ENCODE measurements at regions not wholly inside any gene's neighbourhood (a gene's known extent, or its start where the extent isn't known, plus 50 kb on each side); places are given as distances from the start of the nearest gene placed in this dataset.

DNA sequence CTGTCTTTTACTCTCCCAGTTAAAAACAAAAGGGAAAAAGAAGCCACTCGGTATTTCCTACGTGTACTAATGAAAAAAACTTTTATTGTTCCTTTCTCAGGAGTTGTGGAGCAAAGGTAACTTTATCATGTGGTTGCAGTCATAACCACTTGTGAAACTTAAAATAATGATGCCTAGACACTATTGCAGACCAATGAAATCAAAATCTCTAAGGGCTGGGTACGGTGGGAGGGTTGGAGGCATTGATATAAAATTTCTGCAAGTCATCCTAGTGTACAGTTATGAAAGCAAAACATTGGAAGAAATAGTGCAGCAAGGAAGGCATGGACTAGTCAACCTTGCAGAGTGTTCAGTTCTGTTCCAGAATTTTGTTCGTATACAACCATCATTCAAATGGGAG is 808.8 kb downstream of the TUSC7 start:
- WGBS (ENCODE audit: extremely low coverage, insufficient coverage, low lambda C conversion rate), result no CpG with 5 or more reads among the region's 4 CpGs
- no peak overlapping the region for H3K18ac ChIP-seq (ENCODE audit: low read length)

DNA sequence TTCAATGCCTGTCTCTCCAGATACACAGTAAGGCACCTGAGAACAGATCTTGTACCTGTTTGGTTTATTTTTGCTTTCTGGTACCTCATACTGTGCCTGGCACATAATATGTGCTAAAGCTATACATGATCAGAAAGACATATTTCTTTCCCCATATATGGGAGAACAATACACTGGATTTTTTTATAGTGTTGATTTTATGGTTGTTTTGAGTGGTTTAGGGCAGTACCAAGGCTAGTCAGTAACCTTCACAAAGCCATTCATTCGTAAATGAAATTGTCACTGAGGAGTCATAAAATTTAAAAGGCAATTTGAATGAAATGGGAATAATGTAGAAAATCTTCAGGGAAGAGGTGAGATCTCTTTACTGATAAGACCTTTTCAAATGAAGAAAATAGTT is 810.2 kb downstream of the TUSC7 start:
- no peak overlapping the region for H4K5ac ChIP-seq (ENCODE audit: low read length)
- H3K56ac ChIP-seq (ENCODE audit: low read length), result no peak overlapping the region
- H2BK15ac ChIP-seq (replicated peaks; ENCODE audit: low read depth), result no peak overlapping the region
- no CpG with 5 or more reads among the region's 1 CpG for WGBS (ENCODE audit: extremely low coverage, insufficient coverage, low lambda C conversion rate)
- H4K8ac ChIP-seq (ENCODE audit: low read depth, low read length), result no peak overlapping the region
- H2BK120ac ChIP-seq (ENCODE audit: low read depth, low read length), result no peak overlapping the region
- H3K23ac ChIP-seq (ENCODE audit: low read length), result no peak overlapping the region
- H3K9ac ChIP-seq (ENCODE audit: low read length), result no peak overlapping the region
- H3K79me2 ChIP-seq (ENCODE audit: control insufficient read depth, insufficient read depth, low read length), result no peaks in the 10 kb centered on the region
- DNase-seq, result no peak
- no peak overlapping the region for H3K4me2 ChIP-seq (ENCODE audit: low read length)
- no peaks in the 10 kb centered on the region for H3K27me3 ChIP-seq (ENCODE audit: insufficient read depth, low read length, poor library complexity)
- no peaks in the 10 kb centered on the region for H3K4me1 ChIP-seq (ENCODE audit: control insufficient read depth, low read depth, low read length)
- H3K4me3 ChIP-seq (ENCODE audit: low read length), result no peak overlapping the region
- H2BK5ac ChIP-seq (ENCODE audit: low read length), result no peak overlapping the region
- H3K27ac ChIP-seq (ENCODE audit: low read depth, low read length), result no peak overlapping the region
- no peak overlapping the region for H2AK5ac ChIP-seq (ENCODE audit: low read length)
- H3K36me3 ChIP-seq (ENCODE audit: control insufficient read depth, insufficient read depth, low read length), result no peaks in the 10 kb centered on the region
- no peak overlapping the region for H3K4ac ChIP-seq (ENCODE audit: low read depth, low read length)
- no peaks in the 10 kb centered on the region for H3K79me1 ChIP-seq (ENCODE audit: low read length)
- no peak overlapping the region for H3K18ac ChIP-seq (ENCODE audit: low read length)

More for the DNA sequence above, 808.8 kb downstream of the TUSC7 start:
- Histone ChIP-seq H3K27ac (ENCODE audit: low read depth, low read length) (no peak overlapping the region), H2BK15ac (replicated peaks; ENCODE audit: low read depth) (no peak overlapping the region), H3K27me3 (ENCODE audit: insufficient read depth, low read length, poor library complexity) (no peaks in the 10 kb centered on the region), H3K23ac (ENCODE audit: low read length) (no peak overlapping the region), H3K4me3 (ENCODE audit: low read length) (no peak overlapping the region), H3K79me2 (ENCODE audit: control insufficient read depth, insufficient read depth, low read length) (no peaks in the 10 kb centered on the region), H3K79me1 (ENCODE audit: low read length) (no peaks in the 10 kb centered on the region), H3K4me1 (ENCODE audit: control insufficient read depth, low read depth, low read length) (no peaks in the 10 kb centered on the region), H3K56ac (ENCODE audit: low read length) (no peak overlapping the region), H3K4me2 (ENCODE audit: low read length) (no peak overlapping the region), H3K4ac (ENCODE audit: low read depth, low read length) (no peak overlapping the region), H2BK5ac (ENCODE audit: low read length) (no peak overlapping the region), H3K9ac (ENCODE audit: low read length) (no peak overlapping the region), H3K36me3 (ENCODE audit: control insufficient read depth, insufficient read depth, low read length) (no peaks in the 10 kb centered on the region), H4K8ac (ENCODE audit: low read depth, low read length) (no peak overlapping the region), H4K5ac (ENCODE audit: low read length) (no peak overlapping the region), H2AK5ac (ENCODE audit: low read length) (no peak overlapping the region), H2BK120ac (ENCODE audit: low read depth, low read length) (no peak overlapping the region)
- no peak for DNase-seq

DNA sequence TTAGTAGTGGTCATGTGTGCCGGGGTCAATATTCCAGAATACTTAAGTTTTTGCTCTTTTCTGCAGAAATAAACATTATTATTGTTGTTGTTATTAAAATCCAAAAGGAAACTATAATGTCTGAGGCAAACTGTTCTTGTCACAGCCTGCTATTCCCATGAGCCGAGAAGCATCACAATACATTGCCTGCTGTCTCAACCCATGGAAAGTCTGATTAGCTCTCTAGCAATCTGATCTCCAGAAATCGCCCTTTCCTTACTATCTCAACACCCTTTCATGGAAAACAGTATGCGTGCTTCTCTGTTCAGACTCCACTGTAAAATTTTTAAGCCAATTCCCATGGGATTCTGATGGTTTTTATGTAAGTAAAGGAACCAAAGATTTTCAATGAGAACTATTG is 811.0 kb downstream of the TUSC7 start:
- Histone ChIP-seq H3K27ac (ENCODE audit: low read depth, low read length) (no peak overlapping the region), H3K9ac (ENCODE audit: low read length) (no peak overlapping the region), H3K27me3 (ENCODE audit: insufficient read depth, low read length, poor library complexity) (no peaks in the 10 kb centered on the region), H3K18ac (ENCODE audit: low read length) (no peak overlapping the region), H3K4me2 (ENCODE audit: low read length) (no peak overlapping the region), H3K56ac (ENCODE audit: low read length) (no peak overlapping the region), H3K4me3 (ENCODE audit: low read length) (no peak overlapping the region), H2BK5ac (ENCODE audit: low read length) (no peak overlapping the region), H3K4ac (ENCODE audit: low read depth, low read length) (no peak overlapping the region), H4K8ac (ENCODE audit: low read depth, low read length) (no peak overlapping the region), H2BK15ac (replicated peaks; ENCODE audit: low read depth) (no peak overlapping the region), H2BK120ac (ENCODE audit: low read depth, low read length) (no peak overlapping the region), H3K79me1 (ENCODE audit: low read length) (no peaks in the 10 kb centered on the region), H3K23ac (ENCODE audit: low read length) (no peak overlapping the region), H2AK5ac (ENCODE audit: low read length) (no peak overlapping the region), H4K5ac (ENCODE audit: low read length) (no peak overlapping the region), H3K36me3 (ENCODE audit: control insufficient read depth, insufficient read depth, low read length) (no peaks in the 10 kb centered on the region), H3K4me1 (ENCODE audit: control insufficient read depth, low read depth, low read length) (no peaks in the 10 kb centered on the region), H3K79me2 (ENCODE audit: control insufficient read depth, insufficient read depth, low read length) (no peaks in the 10 kb centered on the region)
- DNase-seq, result peak; percentile 29
- no CpG with 5 or more reads among the region's 4 CpGs for WGBS (ENCODE audit: extremely low coverage, insufficient coverage, low lambda C conversion rate)

DNA sequence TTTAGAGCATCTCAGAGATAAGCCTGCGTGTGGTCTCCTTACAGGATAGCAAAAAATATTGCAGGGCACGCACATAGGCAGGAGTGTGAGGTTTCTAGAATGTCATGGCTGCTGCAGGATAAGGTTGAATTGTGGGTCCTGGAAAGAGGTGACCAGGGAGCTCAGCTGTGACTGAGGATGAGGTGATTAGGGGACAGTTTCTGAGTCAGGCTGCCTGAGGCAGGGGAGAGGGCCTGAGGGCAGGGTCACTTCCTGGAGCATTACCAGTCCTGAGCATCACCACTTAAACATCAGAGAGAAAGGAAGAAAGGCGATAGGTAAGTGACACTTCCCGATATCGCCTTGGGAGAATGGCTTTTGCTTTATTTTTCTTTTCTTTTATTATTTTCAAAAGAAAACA is 813.8 kb downstream of the TUSC7 start:
- no peak overlapping the region for H3K27ac ChIP-seq (ENCODE audit: low read depth, low read length)
- no peak overlapping the region for H3K18ac ChIP-seq (ENCODE audit: low read length)
- no peaks in the 10 kb centered on the region for H3K36me3 ChIP-seq (ENCODE audit: control insufficient read depth, insufficient read depth, low read length)
- no peak overlapping the region for H2BK15ac ChIP-seq (replicated peaks; ENCODE audit: low read depth)
- H3K4me2 ChIP-seq (ENCODE audit: low read length), result no peak overlapping the region
- no peak overlapping the region for H2AK5ac ChIP-seq (ENCODE audit: low read length)
- no peak overlapping the region for H2BK5ac ChIP-seq (ENCODE audit: low read length)
- H3K56ac ChIP-seq (ENCODE audit: low read length), result no peak overlapping the region
- no peaks in the 10 kb centered on the region for H3K79me2 ChIP-seq (ENCODE audit: control insufficient read depth, insufficient read depth, low read length)
- peak; percentile 55 for DNase-seq
- H4K5ac ChIP-seq (ENCODE audit: low read length), result no peak overlapping the region
- no peaks in the 10 kb centered on the region for H3K4me1 ChIP-seq (ENCODE audit: control insufficient read depth, low read depth, low read length)
- H3K9ac ChIP-seq (ENCODE audit: low read length), result no peak overlapping the region
- H4K8ac ChIP-seq (ENCODE audit: low read depth, low read length), result no peak overlapping the region
- no peak overlapping the region for H3K4me3 ChIP-seq (ENCODE audit: low read length)
- no peak overlapping the region for H3K4ac ChIP-seq (ENCODE audit: low read depth, low read length)
- no peak overlapping the region for H3K23ac ChIP-seq (ENCODE audit: low read length)
- no CpG with 5 or more reads among the region's 5 CpGs for WGBS (ENCODE audit: extremely low coverage, insufficient coverage, low lambda C conversion rate)
- no peak overlapping the region for H2BK120ac ChIP-seq (ENCODE audit: low read depth, low read length)
- H3K27me3 ChIP-seq (ENCODE audit: insufficient read depth, low read length, poor library complexity), result no peaks in the 10 kb centered on the region
- H3K79me1 ChIP-seq (ENCODE audit: low read length), result no peaks in the 10 kb centered on the region

DNA sequence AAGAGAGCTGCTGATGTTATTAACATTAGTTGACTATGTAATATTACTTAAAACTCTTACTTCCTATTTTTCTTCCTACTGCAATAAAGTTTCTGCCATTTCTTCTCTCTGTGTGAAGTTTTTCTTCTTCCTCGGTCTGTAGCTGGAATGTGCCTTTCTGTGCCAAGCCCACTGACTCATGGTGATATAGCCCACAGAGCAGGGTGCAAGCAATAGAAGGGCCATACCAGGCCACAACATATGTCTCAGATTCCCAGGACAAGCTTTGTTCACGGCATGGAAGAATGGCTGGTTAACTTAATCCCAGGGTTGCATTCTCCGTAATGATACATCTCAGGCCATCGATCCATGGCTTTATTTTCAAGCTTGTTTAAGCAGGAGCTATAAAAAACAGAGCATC is 815.3 kb downstream of the TUSC7 start:
- H3K4me2 ChIP-seq (ENCODE audit: low read length), result no peak overlapping the region
- H3K9ac ChIP-seq (ENCODE audit: low read length), result no peak overlapping the region
- no peak overlapping the region for H2AK5ac ChIP-seq (ENCODE audit: low read length)
- H3K79me1 ChIP-seq (ENCODE audit: low read length), result no peaks in the 10 kb centered on the region
- H3K27ac ChIP-seq (ENCODE audit: low read depth, low read length), result no peak overlapping the region
- no peak for DNase-seq
- no peaks in the 10 kb centered on the region for H3K79me2 ChIP-seq (ENCODE audit: control insufficient read depth, insufficient read depth, low read length)
- H3K23ac ChIP-seq (ENCODE audit: low read length), result no peak overlapping the region
- no peak overlapping the region for H3K4ac ChIP-seq (ENCODE audit: low read depth, low read length)
- no peak overlapping the region for H4K8ac ChIP-seq (ENCODE audit: low read depth, low read length)
- H2BK5ac ChIP-seq (ENCODE audit: low read length), result no peak overlapping the region
- H3K18ac ChIP-seq (ENCODE audit: low read length), result no peak overlapping the region
- WGBS (ENCODE audit: extremely low coverage, insufficient coverage, low lambda C conversion rate), result no CpG with 5 or more reads among the region's 4 CpGs
- H4K5ac ChIP-seq (ENCODE audit: low read length), result no peak overlapping the region
- H3K4me3 ChIP-seq (ENCODE audit: low read length), result no peak overlapping the region
- H2BK15ac ChIP-seq (replicated peaks; ENCODE audit: low read depth), result no peak overlapping the region
- no peaks in the 10 kb centered on the region for H3K27me3 ChIP-seq (ENCODE audit: insufficient read depth, low read length, poor library complexity)
- H3K36me3 ChIP-seq (ENCODE audit: control insufficient read depth, insufficient read depth, low read length), result no peaks in the 10 kb centered on the region
- H3K56ac ChIP-seq (ENCODE audit: low read length), result no peak overlapping the region
- no peaks in the 10 kb centered on the region for H3K4me1 ChIP-seq (ENCODE audit: control insufficient read depth, low read depth, low read length)
- H2BK120ac ChIP-seq (ENCODE audit: low read depth, low read length), result no peak overlapping the region

DNA sequence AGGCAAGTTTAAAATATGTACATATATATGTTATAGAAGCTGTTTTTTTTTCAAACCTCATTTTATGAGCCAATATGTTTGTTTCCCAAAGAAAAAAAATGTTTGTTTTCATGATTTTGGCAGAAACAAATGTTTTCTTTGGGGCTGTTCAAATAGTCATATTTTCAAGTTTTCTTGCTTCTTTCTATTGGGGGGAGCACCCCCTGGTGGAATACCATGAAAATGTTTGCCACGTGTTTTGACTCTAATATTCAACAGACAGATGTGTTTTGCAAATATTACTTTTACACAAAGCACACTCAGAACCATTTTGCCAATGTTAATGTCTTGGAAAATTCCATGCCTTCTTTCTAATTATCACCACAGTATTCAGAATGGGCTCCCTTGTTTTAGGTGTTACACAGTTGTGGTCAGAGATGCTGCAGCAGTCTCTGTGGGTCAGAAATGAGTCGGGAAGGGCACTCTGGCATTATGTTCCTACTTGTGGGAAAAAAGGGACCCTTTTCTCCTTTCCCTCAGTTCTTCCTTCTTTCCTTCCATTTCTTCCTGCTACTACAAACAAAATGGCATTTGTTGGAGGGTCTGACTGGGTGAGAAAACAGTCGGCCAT is 817.0 kb downstream of the TUSC7 start:
- Histone ChIP-seq H3K27ac (ENCODE audit: low read depth, low read length) (no peak overlapping the region), H3K18ac (ENCODE audit: low read length) (no peak overlapping the region), H2AK5ac (ENCODE audit: low read length) (no peak overlapping the region), H3K4me1 (ENCODE audit: control insufficient read depth, low read depth, low read length) (no peaks in the 10 kb centered on the region), H2BK15ac (replicated peaks; ENCODE audit: low read depth) (no peak overlapping the region), H3K23ac (ENCODE audit: low read length) (no peak overlapping the region), H3K4me2 (ENCODE audit: low read length) (no peak overlapping the region), H2BK120ac (ENCODE audit: low read depth, low read length) (no peak overlapping the region), H3K27me3 (ENCODE audit: insufficient read depth, low read length, poor library complexity) (no peaks in the 10 kb centered on the region), H3K9ac (ENCODE audit: low read length) (no peak overlapping the region), H4K5ac (ENCODE audit: low read length) (no peak overlapping the region), H3K79me2 (ENCODE audit: control insufficient read depth, insufficient read depth, low read length) (no peaks in the 10 kb centered on the region), H3K56ac (ENCODE audit: low read length) (no peak overlapping the region), H3K4ac (ENCODE audit: low read depth, low read length) (no peak overlapping the region), H4K8ac (ENCODE audit: low read depth, low read length) (no peak overlapping the region), H3K36me3 (ENCODE audit: control insufficient read depth, insufficient read depth, low read length) (no peaks in the 10 kb centered on the region), H2BK5ac (ENCODE audit: low read length) (no peak overlapping the region), H3K79me1 (ENCODE audit: low read length) (no peaks in the 10 kb centered on the region), H3K4me3 (ENCODE audit: low read length) (no peak overlapping the region)
- WGBS (ENCODE audit: extremely low coverage, insufficient coverage, low lambda C conversion rate), result no CpG with 5 or more reads among the region's 3 CpGs
- peak; percentile 27 for DNase-seq

Data from mesendoderm (in vitro differentiated cells).